IMR-90 (cell line): ENCODE measurements at regions not wholly inside any gene's neighbourhood (a gene's known extent, or its start where the extent isn't known, plus 50 kb on each side); places are given as distances from the start of the nearest gene placed in this dataset.
"Not testable (repeated sequence)": the region's sequence is repeated elsewhere in the genome, so short reads cannot be mapped to it uniquely, and the experiment has no call there.

Source experiments
- ATAC-seq: fragments of 200-7000 bp; cut with Tn5 transposase; 2 replicates; pipeline ENCODE4 v1.9.1; 2020; ENCODE audit warnings: low read depth, mild to moderate bottlenecking, moderate library complexity
- BruUV-seq: library from RNA; stranded (reverse); fragments of 400-500 nt; replicated peaks from 2 replicates; lab custom pipeline; 2021; lab: Mats Ljungman, UMichigan
- CTCF ChIA-PET: fragments of 300-600 bp; formaldehyde crosslinking; extraction: SDS; loops from one replicate; lab custom pipeline; 2021; ENCODE audit warnings: antibody characterized with exemption; lab: Yijun Ruan, JAX
- POLR2A ChIA-PET: fragments of 300-600 bp; sonication (Branson Sonifier 250); formaldehyde crosslinking; loops from one replicate; lab custom pipeline; 2022; ENCODE audit warnings: antibody characterized with exemption; ENCODE audit not compliant: unreplicated experiment; lab: Charles Lee
- DNase-seq: peaks from one replicate; pipeline ENCODE4 v3.0.0; 2013
- H2AFZ ChIP-seq: replicated peaks from 2 replicates; pipeline ENCODE3; 2013; ENCODE audit warnings: low read length, mild to moderate bottlenecking; ENCODE audit not compliant: poor library complexity
- H2AK5ac ChIP-seq: 2 replicates; pipeline ENCODE4 v1.6.1; 2013; ENCODE audit warnings: low read depth, low read length, inconsistent platforms
- H2AK9ac ChIP-seq: replicated peaks from 2 replicates; pipeline ENCODE3; 2013; ENCODE audit warnings: mild to moderate bottlenecking, low read depth, low read length, moderate library complexity; ENCODE audit not compliant: poor library complexity
- H2BK120ac ChIP-seq: 2 replicates; pipeline ENCODE4 v1.6.1; 2013; ENCODE audit warnings: low read depth, low read length, inconsistent platforms
- H2BK15ac ChIP-seq: 3 replicates; pipeline ENCODE4 v1.6.1; 2013; ENCODE audit warnings: low read depth, low read length, inconsistent platforms
- H2BK20ac ChIP-seq: 2 replicates; pipeline ENCODE4 v1.6.1; 2013; ENCODE audit warnings: low read depth, mild to moderate bottlenecking, inconsistent platforms, low read length, moderate library complexity
- H2BK5ac ChIP-seq: 2 replicates; pipeline ENCODE4 v1.6.1; 2013; ENCODE audit warnings: mild to moderate bottlenecking, low read depth, low read length, inconsistent platforms; ENCODE audit not compliant: poor library complexity, severe bottlenecking
- H3K14ac ChIP-seq: replicated peaks from 2 replicates; pipeline ENCODE4 v1.6.1; 2013; ENCODE audit warnings: low read depth, low read length, inconsistent platforms
- H3K18ac ChIP-seq: 2 replicates; pipeline ENCODE4 v1.6.1; 2013; ENCODE audit warnings: low read depth, low read length, control low read depth
- H3K23ac ChIP-seq: 2 replicates; pipeline ENCODE4 v1.6.1; 2013; ENCODE audit warnings: low read depth, low read length, inconsistent platforms
- H3K27ac ChIP-seq: 2 replicates; pipeline ENCODE4 v1.5.1; 2013; ENCODE audit warnings: mild to moderate bottlenecking, control low read depth, low read length; ENCODE audit not compliant: insufficient read depth
- H3K27me3 ChIP-seq: 2 replicates; pipeline ENCODE4 v1.6.1; 2013; ENCODE audit warnings: low read length; ENCODE audit not compliant: control insufficient read depth, insufficient read depth
- H3K36me3 ChIP-seq: 2 replicates; pipeline ENCODE4 v1.6.1; 2013; ENCODE audit warnings: low read length, mixed read lengths; ENCODE audit not compliant: control insufficient read depth, insufficient read depth
- H3K4ac ChIP-seq: 2 replicates; pipeline ENCODE4 v1.6.1; 2013; ENCODE audit warnings: low read depth, low read length, inconsistent platforms
- H3K4me1 ChIP-seq: 2 replicates; pipeline ENCODE4 v1.6.1; 2013; ENCODE audit warnings: low read length, mixed read lengths; ENCODE audit not compliant: control insufficient read depth, insufficient read depth
- H3K4me2 ChIP-seq: 2 replicates; pipeline ENCODE4 v1.6.1; 2013; ENCODE audit warnings: low read depth, mild to moderate bottlenecking, control low read depth, low read length, moderate library complexity
- H3K4me3 ChIP-seq: 2 replicates; pipeline ENCODE4 v1.5.1; 2013; ENCODE audit warnings: low read depth, mild to moderate bottlenecking, control low read depth, low read length, moderate library complexity; ENCODE audit not compliant: insufficient read depth
- H3K56ac ChIP-seq: 2 replicates; pipeline ENCODE4 v1.6.1; 2013; ENCODE audit warnings: low read length, inconsistent platforms; ENCODE audit not compliant: insufficient read depth; ENCODE audit errors: extremely low read depth
- H3K79me1 ChIP-seq, 2 experiments: 2 replicates each; pipeline ENCODE4 v1.6.1; 2013; ENCODE audit warnings: low read length in 2 of 2, inconsistent platforms in 1 of 2, low read depth in 1 of 2
- H3K9ac ChIP-seq: 2 replicates; pipeline ENCODE4 v1.6.1; 2013; ENCODE audit warnings: low read depth, low read length, control low read depth
- H3K9me1 ChIP-seq: 2 replicates; pipeline ENCODE4 v1.6.1; 2013; ENCODE audit warnings: low read length, inconsistent platforms; ENCODE audit not compliant: insufficient read depth
- H3K9me3 ChIP-seq: 2 replicates; pipeline ENCODE4 v1.6.1; 2013; ENCODE audit warnings: low read length; ENCODE audit not compliant: control insufficient read depth, insufficient read depth
- H4K20me1 ChIP-seq: 2 replicates; pipeline ENCODE4 v1.6.1; 2013; ENCODE audit warnings: low read length, inconsistent platforms; ENCODE audit not compliant: insufficient read depth
- H4K5ac ChIP-seq: 2 replicates; pipeline ENCODE4 v1.6.1; 2013; ENCODE audit warnings: mild to moderate bottlenecking, low read depth, low read length, control low read depth
- H4K8ac ChIP-seq, 2 experiments: 2 replicates each; pipeline ENCODE4 v1.6.1; 2013; ENCODE audit warnings: low read depth in 2 of 2, low read length in 2 of 2, control low read depth in 1 of 2, inconsistent platforms in 1 of 2
- H4K91ac ChIP-seq: 2 replicates; pipeline ENCODE4 v1.6.1; 2013; ENCODE audit warnings: low read depth, low read length, inconsistent platforms; ENCODE audit not compliant: insufficient read depth
- BHLHE40 ChIP-seq: fragments of 150-350 bp; IDR thresholded peaks from 2 replicates; pipeline ENCODE4 v1.6.1; 2016; ENCODE audit warnings: mild to moderate bottlenecking, low read depth, low read length
- CTCF ChIP-seq: conservative IDR thresholded peaks from 2 replicates; pipeline ENCODE4 v1.5.1; 2012; ENCODE audit warnings: mild to moderate bottlenecking, low read depth, low read length, improper control_type of control experiment
- FOS ChIP-seq: fragments of 150-350 bp; IDR thresholded peaks from 2 replicates; pipeline ENCODE4 v1.6.1; 2016; ENCODE audit warnings: low read depth, low read length
- MAFK ChIP-seq: IDR thresholded peaks from 2 replicates; pipeline ENCODE4 v1.6.1; 2012; ENCODE audit warnings: low read depth, low read length, improper control_type of control experiment
- NFE2L2 ChIP-seq: fragments of 150-350 bp; IDR thresholded peaks from 2 replicates; pipeline ENCODE4 v1.6.1; 2016; ENCODE audit warnings: low read depth, mild to moderate bottlenecking, low read length
- RAD21 ChIP-seq: IDR thresholded peaks from 2 replicates; pipeline ENCODE4 v1.6.1; 2012; ENCODE audit warnings: low read length, improper control_type of control experiment
- SMC3 ChIP-seq: fragments of 150-350 bp; IDR thresholded peaks from 2 replicates; pipeline ENCODE4 v1.6.1; 2016; ENCODE audit warnings: low read depth, mild to moderate bottlenecking, antibody characterized with exemption, low read length, moderate library complexity
- WGBS, 2 experiments: methylation state at CpG; one replicate each; pipeline versions ENCODE4 v1.1.5 to v1.1.7; 2013; ENCODE audit warnings: missing lambda C conversion rate in 2 of 2; ENCODE audit not compliant: insufficient read length in 1 of 2; ENCODE audit errors: extremely low coverage in 2 of 2; 5-methylcytosine and 5-hydroxymethylcytosine counted together
- dilution Hi-C: fragments of 300-500 bp; cut with HindIII; formaldehyde crosslinking; loops from one replicate; pipeline ENCODE4 v1.14.3; 2018; ENCODE audit warnings: low sequenced_read_pairs; ENCODE audit not compliant: unreplicated experiment
- in situ Hi-C: fragments of 300-500 bp; cut with MboI; formaldehyde crosslinking; loops from 3 replicates; pipeline ENCODE4 v1.14.3; 2019; ENCODE audit warnings: low sequenced_read_pairs, inconsistent platforms, mixed read lengths
- intact Hi-C: fragments of 100-400 bp; cut with micrococcal nuclease; formaldehyde crosslinking; loops from 2 replicates; pipeline ENCODE4 v1.10.0; 2022

GRCh38 chr3:103516950-103517349 lies 1082.1 kb downstream of the ZPLD1 start:
- dilution Hi-C loops, result no loop called here
- H3K27me3 ChIP-seq, result no peaks in the 10 kb centered on the region
- ATAC-seq (no peak), DNase-seq (no peak)
- no peak overlapping the region for H3K4ac ChIP-seq
- intact Hi-C loops, result no loop called here
- WGBS, 2 experiments, result no CpG with 5 or more reads among the region's 3 CpGs
- H3K9me3 ChIP-seq, result peaks cover 3% of the 10 kb centered on the region; the same call in 1 of the 2 replicates
- no peaks in the 10 kb centered on the region for H3K4me1 ChIP-seq
- no peak overlapping the region for H2AFZ ChIP-seq
- H3K23ac ChIP-seq, result no peak overlapping the region
- H4K8ac ChIP-seq, result no peak overlapping the region
- no peak overlapping the region for H2BK120ac ChIP-seq
- H4K20me1 ChIP-seq, result no peaks in the 10 kb centered on the region
- no peaks in the 10 kb centered on the region for H3K36me3 ChIP-seq
- H2BK15ac ChIP-seq, result no peak overlapping the region
- H2AK5ac ChIP-seq, result no peak overlapping the region
- no peak for TF ChIP-seq BHLHE40
- no peak for TF ChIP-seq FOS
- no peak for TF ChIP-seq RAD21
- no peak for TF ChIP-seq CTCF
- TF ChIP-seq MAFK, result peak; percentile 50
- no peak for TF ChIP-seq SMC3
- no peak for TF ChIP-seq NFE2L2
- ChIA-PET POLR2A (no interaction called here), CTCF (no interaction called here)
- no peak overlapping the region for H3K27ac ChIP-seq
- no peak overlapping the region for H3K14ac ChIP-seq
- H3K4me3 ChIP-seq, result no peak overlapping the region
- H2BK20ac ChIP-seq, result no peak overlapping the region
- no peak overlapping the region for H2AK9ac ChIP-seq
- H3K56ac ChIP-seq, result no peak overlapping the region
- no peaks in the 10 kb centered on the region for H3K79me1 ChIP-seq
- no peak overlapping the region for H3K9ac ChIP-seq
- in situ Hi-C loops, result no loop called here
- no TSS peak for BruUV-seq
- no peak overlapping the region for H4K5ac ChIP-seq
- H4K91ac ChIP-seq, result no peak overlapping the region
- H3K9me1 ChIP-seq, result no peaks in the 10 kb centered on the region
- no peak overlapping the region for H3K18ac ChIP-seq
- no peak overlapping the region for H2BK5ac ChIP-seq
- no peak overlapping the region for H3K4me2 ChIP-seq

GRCh38 chr3:103531327-103531726 lies 1096.5 kb downstream of the ZPLD1 start:
- ATAC-seq, POLR2A ChIA-PET, H4K20me1 ChIP-seq, H3K4me1 ChIP-seq, H2BK5ac ChIP-seq, H2AK5ac ChIP-seq, CTCF ChIA-PET, H3K27me3 ChIP-seq, H4K91ac ChIP-seq, intact Hi-C loops, H4K8ac ChIP-seq, H3K9ac ChIP-seq, H3K36me3 ChIP-seq, H3K9me1 ChIP-seq, H3K4me2 ChIP-seq, H3K27ac ChIP-seq, H2BK15ac ChIP-seq, H2AK9ac ChIP-seq, in situ Hi-C loops, dilution Hi-C loops, H3K9me3 ChIP-seq, BruUV-seq, H3K18ac ChIP-seq, H2AFZ ChIP-seq, DNase-seq, H3K23ac ChIP-seq, H2BK20ac ChIP-seq, H3K79me1 ChIP-seq, H3K56ac ChIP-seq, H3K4me3 ChIP-seq, H2BK120ac ChIP-seq, H4K5ac ChIP-seq, H3K14ac ChIP-seq, H3K4ac ChIP-seq: not testable (repeated sequence)
- 65% methylated on average over 4 of the region's 19 CpGs; no CpG with 5 or more reads in 1 of the 2 experiments for WGBS, 2 experiments
